ENCODE measurements at regions not wholly inside any gene's neighbourhood (a gene's known extent, or its start where the extent isn't known, plus 50 kb on each side); places are given as distances from the start of the nearest gene placed in this dataset.

- TF ChIP-seq CSDC2 (CRISPR knock-in tag; IDR thresholded peaks at IDR 0.05) (no peak), ZFP30 (CRISPR knock-in tag; IDR thresholded peaks at IDR 0.05) (no peak), ESRRG (CRISPR knock-in tag; IDR thresholded peaks at IDR 0.05) (no peak), TCF4 (CRISPR knock-in tag; IDR thresholded peaks at IDR 0.05; ENCODE audit: borderline replicate concordance) (no peak), ARNTL (CRISPR knock-in tag; IDR thresholded peaks at IDR 0.05; ENCODE audit: borderline replicate concordance, low read depth) (no peak)
- TF ChIP-seq, protein P1, sequence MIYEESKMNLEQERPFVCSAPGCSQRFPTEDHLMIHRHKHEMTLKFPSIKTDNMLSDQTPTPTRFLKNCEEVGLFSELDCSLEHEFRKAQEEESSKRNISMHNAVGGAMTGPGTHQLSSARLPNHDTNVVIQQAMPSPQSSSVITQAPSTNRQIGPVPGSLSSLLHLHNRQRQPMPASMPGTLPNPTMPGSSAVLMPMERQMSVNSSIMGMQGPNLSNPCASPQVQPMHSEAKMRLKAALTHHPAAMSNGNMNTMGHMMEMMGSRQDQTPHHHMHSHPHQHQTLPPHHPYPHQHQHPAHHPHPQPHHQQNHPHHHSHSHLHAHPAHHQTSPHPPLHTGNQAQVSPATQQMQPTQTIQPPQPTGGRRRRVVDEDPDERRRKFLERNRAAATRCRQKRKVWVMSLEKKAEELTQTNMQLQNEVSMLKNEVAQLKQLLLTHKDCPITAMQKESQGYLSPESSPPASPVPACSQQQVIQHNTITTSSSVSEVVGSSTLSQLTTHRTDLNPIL (CRISPR knock-in tag; IDR thresholded peaks at IDR 0.05; ENCODE audit: low read depth): no peak
These were observed 54.8 kb upstream of the SH3GLB1 start for GRCh38 chr1:86649618-86650017.

All from SK-N-SH treated with all-trans-retinoic acid at 6 μM for 48 hours (cell line).